GM19463 (cell line): ENCODE measurements at regions not wholly inside any gene's neighbourhood (a gene's known extent, or its start where the extent isn't known, plus 50 kb on each side); places are given as distances from the start of the nearest gene placed in this dataset.
"Not testable (repeated sequence)": the region's sequence is repeated elsewhere in the genome, so short reads cannot be mapped to it uniquely, and the experiment has no call there.

Source experiments
- ATAC-seq: cut with Tn5 transposase; IDR thresholded peaks from one replicate; pipeline ENCODE4 v1.9.1; 2021; ENCODE audit warnings: mild to moderate bottlenecking, moderate library complexity; ENCODE audit not compliant: unreplicated experiment

- not testable (repeated sequence) for ATAC-seq
Observed at GRCh38 chr3:104043001-104043543, 1323.6 kb upstream of the ALCAM start.

GRCh38 chr3:104044002-104044401 is 1322.7 kb upstream of the ALCAM start:
- ATAC-seq, result no peak

GRCh38 chr3:104066658-104067057 is 1300.1 kb upstream of the ALCAM start:
- ATAC-seq, result no peak

DNA sequence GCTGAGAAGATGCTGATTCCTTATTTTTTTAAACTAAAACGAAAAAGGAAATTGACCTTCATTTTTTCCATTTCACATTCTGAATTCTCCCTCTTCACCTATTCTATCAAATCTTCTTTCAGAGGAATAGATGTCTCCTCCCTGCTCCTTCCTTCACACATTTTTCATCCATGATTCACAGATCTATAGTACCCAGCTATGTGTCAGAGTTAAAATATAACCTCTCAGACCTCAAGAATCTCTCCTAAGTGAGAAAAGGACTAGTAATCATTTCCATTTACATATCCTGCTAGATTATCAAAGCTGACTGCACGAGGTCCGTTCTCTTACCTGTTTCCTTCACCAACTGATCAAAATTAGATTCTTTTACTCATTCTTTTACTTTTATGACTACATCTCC is 1297.6 kb upstream of the ALCAM start:
- ATAC-seq, result no peak

DNA sequence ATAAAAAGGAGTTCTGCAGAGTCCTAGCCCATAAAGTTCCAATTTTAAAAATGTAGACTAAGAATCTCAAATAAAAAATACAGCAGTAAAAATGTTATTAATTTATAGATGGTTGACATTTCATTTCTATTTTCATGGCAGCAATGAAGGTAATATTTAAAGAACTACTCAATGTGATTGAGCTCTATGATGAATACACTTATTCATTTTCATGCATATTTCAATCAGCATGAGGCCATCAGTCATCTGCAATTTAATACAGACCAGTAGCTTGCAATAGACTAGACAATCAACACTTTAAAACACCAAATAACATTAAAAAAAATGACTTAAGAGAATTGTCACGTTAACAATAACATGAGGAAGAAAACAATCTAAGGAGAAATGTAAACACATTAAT is 1295.8 kb upstream of the ALCAM start:
- no peak for ATAC-seq

GRCh38 chr3:104080088-104080626 is 1286.6 kb upstream of the ALCAM start:
- no peak for ATAC-seq

DNA sequence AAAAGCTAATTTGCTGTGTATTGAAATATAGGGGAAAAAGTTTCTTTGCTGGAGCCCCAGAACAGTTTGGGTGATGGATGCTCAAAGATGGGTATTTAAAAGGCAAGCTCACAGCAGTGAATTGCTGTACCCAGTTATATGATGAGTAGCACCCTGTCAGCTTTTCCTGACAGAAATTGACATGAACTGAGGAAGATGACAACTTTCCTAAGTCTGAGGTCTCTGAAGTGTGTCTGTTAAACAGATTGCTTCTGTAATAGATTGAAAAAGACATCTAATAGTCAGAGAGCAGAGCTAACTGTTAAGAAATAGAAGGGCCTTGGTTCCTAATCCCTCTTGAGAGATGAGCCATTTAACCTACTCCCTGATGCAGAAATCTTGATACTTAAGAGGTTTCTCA is 1278.0 kb upstream of the ALCAM start:
- ATAC-seq, result no peak

DNA sequence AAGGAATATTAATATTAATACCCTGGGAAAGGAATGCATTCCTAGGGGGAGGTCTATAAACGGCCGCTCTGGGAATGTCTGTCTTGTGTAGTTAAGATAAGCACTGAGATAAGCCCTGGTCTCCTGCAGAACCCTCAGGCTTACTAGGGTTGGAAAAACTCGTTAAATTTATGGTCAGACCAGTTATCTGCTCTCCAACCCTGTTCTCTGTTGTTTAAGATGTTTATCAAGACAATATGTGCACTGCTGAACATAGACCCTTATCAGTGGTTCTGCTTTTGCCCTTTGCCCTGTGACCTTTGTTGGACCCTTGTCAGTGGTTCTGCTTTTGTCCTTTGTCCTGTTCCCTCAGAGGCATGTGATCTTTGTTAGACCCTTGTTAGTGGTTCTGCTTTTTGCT is 1276.7 kb upstream of the ALCAM start:
- ATAC-seq, result not testable (repeated sequence)

DNA sequence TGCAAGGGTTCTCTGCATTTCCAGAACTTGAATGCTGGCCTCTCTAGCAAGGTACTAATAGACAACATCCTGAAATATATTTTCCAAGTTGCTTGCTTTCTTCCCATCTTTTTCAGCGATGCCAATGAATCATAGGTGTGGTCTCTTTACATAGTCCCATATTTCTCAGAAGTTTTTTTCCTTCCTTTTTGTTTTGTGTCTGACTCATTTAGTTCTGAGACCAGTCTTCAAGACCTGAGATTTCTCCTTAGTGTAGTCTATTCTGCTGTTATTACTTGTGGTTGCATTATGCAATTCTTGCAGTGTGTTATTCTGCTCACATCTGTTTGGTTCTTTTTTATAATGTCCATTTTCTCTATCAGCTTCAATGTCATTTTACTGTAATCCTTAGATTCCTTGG is 1265.0 kb upstream of the ALCAM start:
- no peak for ATAC-seq

DNA sequence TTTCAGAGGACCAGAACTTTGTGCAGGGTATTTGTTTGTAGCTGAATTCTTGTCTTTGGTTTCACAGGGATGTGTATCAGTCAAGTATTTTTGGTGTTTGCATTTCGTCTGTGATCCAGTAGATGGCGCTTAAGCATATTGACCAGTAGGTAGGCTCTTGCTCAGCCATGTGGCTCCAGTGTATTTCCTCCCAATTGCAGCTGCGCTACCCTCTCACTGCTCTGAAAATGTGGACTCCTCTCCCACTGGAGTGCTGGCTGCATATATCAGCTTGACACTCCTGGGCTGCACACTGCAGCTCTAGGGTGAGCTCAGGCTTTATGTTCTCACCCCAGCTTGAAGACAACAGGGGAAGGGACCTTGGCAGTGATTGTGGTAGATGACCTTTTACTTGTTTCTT is 1264.3 kb upstream of the ALCAM start:
- ATAC-seq, result peak; percentile 94

DNA sequence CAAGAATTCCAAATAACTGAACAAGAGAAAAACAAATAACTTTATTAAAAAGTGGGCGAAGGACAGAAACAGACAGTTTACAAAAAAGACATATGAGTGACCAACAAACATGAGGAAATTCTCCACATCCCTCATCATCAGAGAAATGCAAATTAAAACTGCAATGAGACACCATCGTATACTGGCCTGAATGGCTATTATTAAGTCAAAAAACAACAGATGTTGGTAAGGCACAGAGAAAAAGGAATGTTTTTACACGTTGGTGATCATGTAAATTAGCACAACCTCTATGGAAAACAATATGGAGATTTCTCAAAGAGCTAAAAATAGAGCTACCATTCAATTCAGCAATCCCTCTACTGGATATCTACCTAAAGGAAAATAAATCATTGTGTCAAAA is 1260.4 kb upstream of the ALCAM start:
- no peak for ATAC-seq

- no peak for ATAC-seq
Observed at GRCh38 chr3:104108522-104108921, 1258.2 kb upstream of the ALCAM start.

GRCh38 chr3:104126463-104126862 is 1240.2 kb upstream of the ALCAM start:
- ATAC-seq, result no peak

DNA sequence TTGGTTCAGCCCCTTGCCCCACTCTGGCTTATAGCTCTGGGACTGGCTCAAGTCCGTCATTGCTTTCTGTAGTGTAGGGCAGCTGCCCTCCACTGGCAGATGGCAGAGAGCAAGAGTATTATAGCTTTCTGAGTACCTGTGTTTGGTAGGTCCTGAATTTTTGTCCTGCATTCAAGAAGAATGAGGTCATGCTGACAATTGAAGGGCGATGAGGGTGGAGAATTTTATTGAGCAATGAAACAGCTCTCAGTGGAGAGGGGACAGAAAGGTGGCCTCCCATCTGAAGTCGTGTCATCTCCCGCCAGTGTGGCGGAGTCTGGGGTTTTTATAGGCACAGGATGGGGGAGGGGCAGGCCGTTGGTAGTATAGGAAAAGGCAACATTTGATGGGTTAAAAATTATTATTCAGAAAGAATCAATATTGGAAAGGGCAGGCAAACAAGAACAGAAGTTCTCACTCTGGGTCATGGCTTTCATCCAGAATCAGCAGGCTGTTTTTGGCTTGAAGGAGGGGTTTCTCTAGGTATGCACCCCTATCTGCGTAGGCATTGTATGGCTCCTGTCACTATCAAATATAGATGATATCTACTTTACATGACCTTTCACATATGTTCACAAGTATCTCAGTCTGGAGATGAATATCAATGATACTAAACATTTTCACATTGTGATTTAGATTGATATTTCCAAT is 1239.7 kb upstream of the ALCAM start:
- ATAC-seq, result no peak

DNA sequence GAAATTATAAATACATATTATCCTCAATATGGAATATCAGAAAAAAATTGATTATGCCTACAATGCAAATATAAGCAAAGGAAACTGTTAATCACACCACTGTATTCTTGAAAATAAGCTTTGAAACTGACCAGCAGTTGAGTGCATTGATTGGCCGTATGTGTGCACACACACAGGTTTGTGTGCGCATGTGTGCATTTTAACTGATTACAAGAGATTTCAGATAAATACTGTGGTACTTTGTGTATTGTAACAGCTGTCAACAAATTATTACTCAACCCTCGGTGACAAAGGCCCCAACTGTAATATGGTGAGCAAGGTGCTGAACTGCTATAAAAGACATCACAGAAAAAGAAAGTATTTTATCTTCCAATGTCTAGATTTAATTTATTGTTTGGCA is 1238.9 kb upstream of the ALCAM start:
- ATAC-seq, result no peak

- no peak for ATAC-seq
Observed at GRCh38 chr3:104132566-104133403, 1233.9 kb upstream of the ALCAM start.

GRCh38 chr3:104133630-104134029 is 1233.1 kb upstream of the ALCAM start:
- no peak for ATAC-seq

- ATAC-seq, result no peak
Observed at GRCh38 chr3:104137116-104137515, 1229.6 kb upstream of the ALCAM start.

GRCh38 chr3:104145164-104145563 is 1221.5 kb upstream of the ALCAM start:
- no peak for ATAC-seq

DNA sequence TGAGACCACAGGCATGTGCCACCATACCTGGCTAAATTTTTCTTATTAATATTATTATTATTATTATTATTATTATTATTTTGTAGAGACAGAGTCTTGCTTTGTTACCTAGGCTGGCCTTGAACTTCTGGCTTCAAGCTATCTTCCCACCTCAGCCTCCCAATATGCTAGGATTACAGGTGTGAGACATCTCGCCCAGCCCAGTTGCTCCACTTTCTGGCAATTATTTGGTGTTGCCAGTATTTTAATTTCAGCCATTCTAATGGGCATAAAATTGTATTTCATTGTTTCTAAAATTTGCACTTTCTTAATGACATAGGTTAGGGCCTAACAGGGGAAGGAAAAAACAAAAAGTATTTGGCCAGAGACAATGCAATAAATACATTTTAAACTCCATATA is 1217.6 kb upstream of the ALCAM start:
- no peak for ATAC-seq

- no peak for ATAC-seq
Observed at GRCh38 chr3:104150724-104151123, 1216.0 kb upstream of the ALCAM start.

GRCh38 chr3:104154896-104155295 is 1211.8 kb upstream of the ALCAM start:
- no peak for ATAC-seq
